Ovary (tissue), 3 donors: ENCODE measurements at regions not wholly inside any gene's neighbourhood (a gene's known extent, or its start where the extent isn't known, plus 50 kb on each side); places are given as distances from the start of the nearest gene placed in this dataset.

Experiments
- EP300 ChIP-seq: sonication (generic); formaldehyde crosslinking; IDR thresholded peaks from one replicate; pipeline ENCODE4 v1.6.1; 2017; ENCODE audit warnings: antibody characterized with exemption
- POLR2A ChIP-seq: fragments of 450-650 bp; IDR thresholded peaks from one replicate; pipeline ENCODE4 v1.6.1; 2017; ENCODE audit warnings: antibody characterized with exemption, mild to moderate bottlenecking, moderate library complexity
- TF ChIP-seq, protein P1 (sequence below), 3 donors: fragments of 450-650 bp in 2 of 3; fragments of 200-600 bp in 1 of 3; IDR thresholded peaks; one replicate each; pipeline versions ENCODE4 v1.5.1 to v1.8.0; 2016 to 2022; ENCODE audit warnings: antibody characterized with exemption in 3 of 3, mild to moderate bottlenecking in 1 of 3
- donor health status: DM: no; HTN: no; CAD: no.

DNA sequence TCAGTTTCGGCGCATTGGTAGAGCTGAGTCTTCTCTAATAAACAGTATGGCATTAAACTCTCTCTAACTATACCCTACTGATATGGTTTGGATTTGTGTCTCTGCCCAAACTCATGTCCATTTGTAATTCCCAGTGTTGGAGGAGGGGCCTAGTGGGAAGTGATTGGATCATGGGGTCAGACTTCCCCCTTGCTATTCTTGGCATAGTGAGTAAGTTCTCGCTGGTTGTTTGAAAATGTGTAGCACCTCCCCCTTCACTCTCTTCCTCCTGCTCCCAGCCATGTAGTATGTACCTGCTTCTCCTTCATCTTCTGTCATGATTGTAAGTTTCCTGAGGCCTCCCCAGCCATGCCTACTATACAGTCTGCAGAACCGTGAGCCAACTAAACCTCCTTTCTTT lies 682.7 kb upstream of the ARGLU1 start:
- no peak for TF ChIP-seq EP300
- TF ChIP-seq, protein P1, sequence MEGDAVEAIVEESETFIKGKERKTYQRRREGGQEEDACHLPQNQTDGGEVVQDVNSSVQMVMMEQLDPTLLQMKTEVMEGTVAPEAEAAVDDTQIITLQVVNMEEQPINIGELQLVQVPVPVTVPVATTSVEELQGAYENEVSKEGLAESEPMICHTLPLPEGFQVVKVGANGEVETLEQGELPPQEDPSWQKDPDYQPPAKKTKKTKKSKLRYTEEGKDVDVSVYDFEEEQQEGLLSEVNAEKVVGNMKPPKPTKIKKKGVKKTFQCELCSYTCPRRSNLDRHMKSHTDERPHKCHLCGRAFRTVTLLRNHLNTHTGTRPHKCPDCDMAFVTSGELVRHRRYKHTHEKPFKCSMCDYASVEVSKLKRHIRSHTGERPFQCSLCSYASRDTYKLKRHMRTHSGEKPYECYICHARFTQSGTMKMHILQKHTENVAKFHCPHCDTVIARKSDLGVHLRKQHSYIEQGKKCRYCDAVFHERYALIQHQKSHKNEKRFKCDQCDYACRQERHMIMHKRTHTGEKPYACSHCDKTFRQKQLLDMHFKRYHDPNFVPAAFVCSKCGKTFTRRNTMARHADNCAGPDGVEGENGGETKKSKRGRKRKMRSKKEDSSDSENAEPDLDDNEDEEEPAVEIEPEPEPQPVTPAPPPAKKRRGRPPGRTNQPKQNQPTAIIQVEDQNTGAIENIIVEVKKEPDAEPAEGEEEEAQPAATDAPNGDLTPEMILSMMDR (IDR thresholded peaks at IDR 0.05): no peak
- no peak for TF ChIP-seq POLR2A
